GM18511 (cell line): ENCODE measurements at regions not wholly inside any gene's neighbourhood (a gene's known extent, or its start where the extent isn't known, plus 50 kb on each side); places are given as distances from the start of the nearest gene placed in this dataset.

Experiments used
- ATAC-seq: cut with Tn5 transposase; IDR thresholded peaks from one replicate; pipeline ENCODE4 v1.9.1; 2021; ENCODE audit warnings: mild to moderate bottlenecking, moderate library complexity; ENCODE audit not compliant: unreplicated experiment

GRCh38 chr12:115859231-115859630 is 418.3 kb downstream of the MED13L start:
- ATAC-seq: no peak

DNA sequence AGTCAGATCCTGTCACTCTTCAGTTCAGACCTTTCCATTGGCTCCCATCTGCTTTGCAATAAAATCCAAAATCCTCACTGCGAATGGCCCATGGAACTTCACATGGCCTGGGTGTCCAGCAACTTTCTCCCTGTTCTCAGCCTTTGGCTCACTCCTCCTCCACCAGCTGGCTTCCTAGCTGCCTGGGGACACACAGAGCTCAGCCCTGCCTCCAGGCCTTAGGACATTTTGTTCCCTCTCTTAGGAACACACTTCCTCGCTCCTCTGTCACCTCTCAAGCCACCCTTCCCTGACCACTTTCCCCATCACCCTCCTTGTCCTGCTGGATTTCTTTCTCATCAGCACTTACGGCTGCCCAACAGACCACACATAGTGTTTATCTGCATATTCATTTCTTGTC is 419.6 kb downstream of the MED13L start:
- ATAC-seq: no peak

- no peak for ATAC-seq
These were observed 420.2 kb downstream of the MED13L start for GRCh38 chr12:115857160-115857920.

DNA sequence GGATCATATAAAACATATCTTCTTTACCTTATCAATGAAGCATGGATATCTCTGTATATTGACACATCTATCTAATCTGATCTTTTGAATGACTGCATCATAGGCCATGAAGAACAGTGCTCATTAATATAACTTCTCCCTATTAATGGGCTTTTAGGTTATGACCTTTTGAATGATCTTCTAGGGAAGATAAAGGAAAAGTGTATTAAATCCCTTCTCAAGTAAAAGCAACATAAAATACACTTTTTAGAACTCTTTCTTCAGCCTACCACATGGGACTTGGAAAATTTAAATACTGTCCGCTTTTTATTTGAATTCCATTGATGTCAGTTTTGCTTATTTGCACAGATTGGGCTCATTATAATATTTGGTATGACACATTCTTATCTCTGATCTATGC is 425.4 kb downstream of the MED13L start:
- no peak for ATAC-seq

DNA sequence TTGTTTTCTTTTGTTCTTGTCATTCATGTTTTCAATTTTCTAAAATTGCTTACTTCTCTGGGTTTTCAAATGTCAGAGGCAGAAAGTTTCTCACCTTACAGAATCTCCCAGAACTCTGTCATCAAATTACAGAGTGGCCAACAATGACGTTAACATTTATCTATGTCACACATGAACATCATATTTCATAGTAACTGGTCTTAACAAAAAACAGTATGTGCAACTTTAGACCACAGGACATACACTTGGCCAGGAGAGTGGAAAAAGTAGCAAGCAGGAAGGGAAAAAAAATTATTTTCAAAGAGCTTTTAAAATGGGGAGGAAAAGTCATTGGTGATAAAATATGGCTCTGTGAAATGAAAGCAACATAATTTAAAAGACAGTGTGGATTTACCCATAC is 426.5 kb downstream of the MED13L start:
- ATAC-seq: no peak

DNA sequence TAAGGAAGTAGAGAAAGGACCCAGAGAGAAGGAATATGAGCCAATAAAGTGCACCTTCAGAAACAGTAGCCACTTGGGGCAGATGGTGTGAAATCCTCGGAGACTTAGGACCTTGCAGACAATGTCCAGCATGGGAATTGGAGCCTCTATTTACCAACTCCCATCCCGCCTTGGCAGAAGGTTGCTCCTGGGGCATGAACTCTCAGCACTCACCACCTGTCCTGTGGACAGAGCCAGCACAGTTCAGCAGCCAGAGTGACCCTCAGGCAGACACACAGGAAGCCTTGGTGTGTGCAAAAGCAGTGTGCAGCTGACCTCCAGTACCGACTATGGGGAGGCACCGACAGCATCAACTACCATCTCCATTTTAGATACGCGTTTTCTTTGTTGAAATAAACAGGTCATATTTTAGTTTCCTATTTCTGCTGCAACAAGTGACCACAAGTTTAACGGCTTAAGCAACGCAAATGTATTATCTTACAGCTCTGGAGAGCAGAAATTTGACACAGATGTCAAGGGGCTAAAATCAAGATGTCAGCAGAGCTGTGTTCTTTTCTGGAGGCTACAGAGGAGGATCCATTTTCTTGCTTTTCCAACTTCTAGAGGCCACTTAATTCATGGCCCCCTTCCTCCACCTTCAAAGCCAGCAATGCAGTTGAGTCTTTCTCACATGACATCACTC is 428.1 kb downstream of the MED13L start:
- no peak for ATAC-seq

GRCh38 chr12:115847398-115847797 is 430.1 kb downstream of the MED13L start:
- no peak for ATAC-seq

GRCh38 chr12:115846516-115846915 is 431.0 kb downstream of the MED13L start:
- ATAC-seq: no peak

GRCh38 chr12:115840159-115840558 is 437.3 kb downstream of the MED13L start:
- ATAC-seq: no peak

- ATAC-seq: no peak
These were observed 438.5 kb downstream of the MED13L start for GRCh38 chr12:115838952-115839351.

DNA sequence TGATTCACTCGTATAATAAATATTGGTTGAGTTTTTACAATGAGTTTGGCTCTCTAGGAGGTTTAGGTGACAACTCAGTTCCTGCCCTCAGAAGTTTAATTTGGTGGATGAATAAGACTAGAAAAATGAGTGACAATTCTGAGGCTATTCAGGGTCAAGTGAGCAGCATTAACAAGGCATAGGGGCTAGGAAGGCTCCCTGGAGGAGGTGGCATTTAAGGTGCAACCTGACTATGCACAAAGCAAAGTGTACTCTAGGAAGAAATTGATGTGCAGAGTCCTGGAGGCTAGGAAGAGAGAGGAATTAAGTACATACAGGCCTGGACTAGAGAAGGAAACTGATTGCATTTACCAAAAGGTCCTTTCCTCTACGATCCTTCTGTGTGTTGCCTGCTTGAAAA is 440.3 kb downstream of the MED13L start:
- no peak for ATAC-seq

- no peak for ATAC-seq
These were observed 442.0 kb downstream of the MED13L start for GRCh38 chr12:115835445-115835844.

DNA sequence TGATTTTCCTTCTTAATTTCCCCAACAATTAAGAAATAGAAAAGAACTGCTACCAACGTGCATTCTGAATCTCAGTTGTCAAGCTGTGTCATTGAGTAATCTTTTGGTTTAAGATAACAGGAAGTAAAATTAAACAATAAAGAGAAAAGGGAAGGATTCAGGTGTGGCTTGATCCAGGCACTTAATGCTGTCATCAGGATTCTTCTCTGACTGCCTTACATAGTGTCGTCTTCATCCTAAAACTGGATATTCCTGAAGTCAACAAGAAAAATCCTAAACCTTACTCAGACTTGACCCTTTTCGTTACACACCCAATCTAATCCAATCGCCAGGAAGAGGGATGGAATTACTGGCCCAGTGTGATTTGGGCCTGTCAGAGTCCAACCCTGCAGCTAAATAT is 443.8 kb downstream of the MED13L start:
- no peak for ATAC-seq

- ATAC-seq: no peak
These were observed 446.9 kb downstream of the MED13L start for GRCh38 chr12:115830633-115831032.

DNA sequence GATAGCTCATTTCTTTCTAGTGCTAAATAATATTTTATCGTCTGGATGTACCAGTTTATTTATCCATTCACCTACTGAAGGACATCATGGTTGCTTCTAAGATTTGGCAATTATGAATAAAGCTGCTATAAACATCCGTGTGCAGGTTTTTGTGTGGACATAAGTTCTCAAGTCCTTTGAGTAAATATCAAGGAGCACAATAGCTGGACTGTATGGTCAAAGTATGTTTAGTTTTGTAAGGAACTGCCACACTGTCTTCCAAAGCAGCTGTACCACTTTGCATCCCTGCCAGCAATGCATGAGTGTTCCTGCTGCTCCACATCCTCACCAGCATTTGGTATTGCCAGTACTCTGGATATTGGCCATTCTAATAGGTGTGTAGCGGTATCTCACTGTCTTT is 447.4 kb downstream of the MED13L start:
- no peak for ATAC-seq

DNA sequence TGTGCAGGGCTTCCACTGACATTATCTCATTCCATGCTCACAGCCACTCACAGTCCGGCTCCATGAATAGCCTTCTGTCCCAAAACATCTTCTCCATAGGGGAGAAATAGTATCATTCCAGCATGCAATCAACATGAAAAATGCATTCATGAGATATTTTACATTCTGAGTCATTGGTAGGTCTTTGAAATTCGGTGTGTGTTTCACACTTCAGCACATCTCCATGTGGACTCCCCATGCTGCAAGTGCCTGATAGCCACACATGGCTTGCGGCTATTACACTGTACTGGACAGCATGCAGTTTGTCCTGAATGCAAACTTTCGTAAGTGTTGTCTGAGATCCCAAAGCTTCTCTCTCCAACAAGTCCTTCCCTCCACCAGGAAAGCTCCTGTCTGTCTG is 449.3 kb downstream of the MED13L start:
- no peak for ATAC-seq

GRCh38 chr12:115824936-115825602 is 452.4 kb downstream of the MED13L start:
- no peak for ATAC-seq

- ATAC-seq: no peak
These were observed 453.9 kb downstream of the MED13L start for GRCh38 chr12:115823635-115824034.

DNA sequence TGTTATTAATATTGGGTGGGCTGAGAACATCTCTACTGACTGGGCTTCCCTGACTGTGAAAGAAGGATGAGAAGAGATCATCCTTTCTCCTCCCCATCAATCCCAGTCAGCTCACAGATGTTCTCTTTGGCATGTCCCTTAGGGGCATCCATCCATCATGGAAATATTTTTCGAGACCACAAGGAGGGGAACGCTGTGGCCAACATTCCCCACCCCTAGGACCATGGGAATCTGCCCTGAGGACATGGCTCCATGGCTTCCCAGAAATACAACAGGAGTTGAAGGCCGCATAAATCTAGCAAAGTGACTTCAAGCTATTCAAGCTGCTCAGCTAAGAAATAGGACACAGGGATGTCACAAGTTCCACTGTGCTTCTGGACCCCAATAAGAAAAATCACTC is 456.8 kb downstream of the MED13L start:
- no peak for ATAC-seq

DNA sequence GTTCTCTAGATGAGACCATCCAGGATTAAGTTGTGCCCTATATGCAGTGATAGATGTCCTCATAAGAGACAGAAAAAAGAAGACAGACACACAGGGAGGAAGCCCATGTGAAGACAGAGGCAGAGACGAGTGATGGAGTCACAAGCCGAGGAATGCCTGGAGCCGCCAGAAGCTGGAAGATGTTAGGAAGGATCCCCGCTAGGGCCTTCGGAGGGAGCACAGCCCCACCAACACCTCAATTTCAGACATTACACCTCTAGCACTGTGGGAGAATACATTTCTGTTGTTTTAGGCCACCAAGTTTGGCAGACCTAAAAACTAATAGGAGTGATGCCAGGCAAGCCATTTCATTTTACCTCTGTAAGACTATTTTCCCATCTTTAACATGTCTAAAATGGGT is 458.5 kb downstream of the MED13L start:
- ATAC-seq: no peak

GRCh38 chr12:115817389-115817788 is 460.1 kb downstream of the MED13L start:
- no peak for ATAC-seq

DNA sequence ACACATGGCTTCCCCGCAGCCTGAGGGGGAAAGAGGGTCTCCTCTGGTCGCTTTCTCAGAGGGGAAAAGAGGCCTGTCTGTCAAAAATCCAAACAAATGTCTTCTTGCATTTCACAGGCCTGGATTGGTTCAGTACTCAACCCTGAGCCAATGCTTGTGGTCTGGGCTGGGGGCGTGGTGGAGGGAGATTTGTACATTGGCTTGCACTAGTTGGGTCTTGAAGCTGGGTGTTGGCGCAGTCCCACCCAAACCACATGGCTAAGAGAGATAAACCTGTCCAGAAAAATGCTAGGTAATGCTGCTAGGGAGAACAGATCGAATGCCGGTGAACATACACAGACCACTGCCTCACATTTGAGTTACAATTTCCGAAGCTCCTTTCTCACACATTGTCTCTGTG is 461.6 kb downstream of the MED13L start:
- no peak for ATAC-seq
